COLO668 (cell line): ENCODE measurements at regions not wholly inside any gene's neighbourhood (a gene's known extent, or its start where the extent isn't known, plus 50 kb on each side); places are given as distances from the start of the nearest gene placed in this dataset.

Source experiments
- DNase-seq: peaks from one replicate; lab custom pipeline; 2025; ENCODE audit not compliant: unreplicated experiment; lab: John Stamatoyannopoulos, UW

DNA sequence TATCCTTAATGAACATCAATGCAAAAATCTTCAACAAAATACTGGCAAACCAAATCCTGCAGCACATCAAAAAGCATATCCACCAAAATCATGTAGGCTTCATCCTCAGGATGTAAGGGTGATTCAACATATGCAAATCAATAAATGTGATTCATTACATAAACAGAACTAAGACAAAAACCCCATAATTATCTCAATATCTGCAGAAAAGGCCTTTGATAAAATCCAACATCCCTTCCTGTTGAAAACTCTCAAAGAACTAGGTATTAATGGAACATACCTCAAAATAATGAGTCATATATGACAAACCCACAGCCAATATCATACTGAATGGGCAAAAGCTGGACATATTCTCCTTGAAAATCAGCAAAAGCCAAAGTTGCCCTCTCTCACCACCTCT lies 54.6 kb upstream of the DEPDC1 start:
- no peak for DNase-seq

DNA sequence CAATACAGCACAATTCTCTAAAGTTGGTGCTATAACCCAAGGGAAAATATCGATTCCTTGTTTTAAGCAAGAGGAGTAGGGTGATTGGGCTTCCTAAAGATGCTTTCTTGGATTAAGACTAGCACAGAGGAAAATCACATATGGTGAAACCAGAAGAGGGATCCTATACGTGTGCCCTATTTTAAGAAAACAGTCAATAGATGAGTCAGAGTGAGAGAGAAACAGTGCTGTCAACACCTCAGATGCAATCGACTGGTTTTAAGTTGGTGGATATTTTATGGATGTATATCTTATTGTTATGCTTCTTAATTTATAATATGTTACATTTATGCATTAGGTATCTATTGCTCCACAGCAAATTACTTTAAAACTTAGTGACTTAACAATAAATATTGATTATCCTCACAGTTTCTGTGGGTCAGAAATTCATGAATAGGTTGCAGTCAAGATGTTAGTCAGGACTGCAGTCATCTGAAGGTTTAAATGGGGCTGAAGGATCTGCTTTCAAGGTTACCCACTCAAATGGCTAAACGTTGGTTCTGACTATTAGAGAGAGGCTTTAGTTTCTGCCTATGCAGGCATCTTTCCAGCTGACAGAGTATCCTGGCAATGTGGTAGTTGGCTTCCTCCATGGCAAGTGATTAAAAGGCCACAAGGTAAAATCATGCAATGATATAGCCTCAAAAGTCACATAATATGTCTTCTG lies 61.6 kb upstream of the DEPDC1 start:
- DNase-seq, result no peak

DNA sequence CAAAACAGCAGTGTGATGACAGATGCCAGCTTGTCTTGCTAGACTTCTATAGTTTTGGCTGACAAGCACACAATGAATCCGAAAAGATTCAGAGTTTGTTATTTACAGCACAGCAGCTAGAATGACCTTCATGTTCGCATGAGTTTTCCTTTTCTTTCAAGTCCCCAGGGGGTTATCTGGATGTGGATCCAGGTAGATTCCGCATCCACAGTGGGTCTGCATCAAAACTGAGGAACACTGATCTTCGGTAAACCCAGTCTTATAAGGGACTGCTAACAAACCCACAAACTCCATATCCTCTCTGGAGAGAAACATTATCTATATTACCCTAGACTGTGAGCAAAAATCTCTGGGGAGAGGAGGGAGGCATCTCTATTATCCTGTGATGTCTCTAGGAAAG lies 69.0 kb upstream of the DEPDC1 start:
- DNase-seq, result no peak

DNA sequence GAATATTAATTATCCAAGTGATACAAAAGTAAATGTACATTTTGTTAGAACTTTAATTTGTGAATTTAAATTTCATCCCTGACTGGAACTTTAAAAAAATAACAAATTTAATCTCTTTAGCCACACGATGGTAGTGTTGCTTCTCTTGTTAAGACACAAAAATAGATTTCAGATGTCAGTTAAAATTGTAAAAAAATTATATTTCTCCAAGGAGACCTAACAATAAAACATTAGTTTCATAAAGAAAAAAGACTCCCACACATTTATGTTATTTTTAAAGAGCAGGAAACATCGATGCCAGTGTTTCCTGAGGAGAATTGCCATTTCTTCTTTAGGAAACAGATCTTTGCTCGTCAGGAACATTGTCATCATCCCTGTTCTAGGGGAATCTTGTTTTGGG lies 74.0 kb upstream of the DEPDC1 start:
- no peak for DNase-seq

DNA sequence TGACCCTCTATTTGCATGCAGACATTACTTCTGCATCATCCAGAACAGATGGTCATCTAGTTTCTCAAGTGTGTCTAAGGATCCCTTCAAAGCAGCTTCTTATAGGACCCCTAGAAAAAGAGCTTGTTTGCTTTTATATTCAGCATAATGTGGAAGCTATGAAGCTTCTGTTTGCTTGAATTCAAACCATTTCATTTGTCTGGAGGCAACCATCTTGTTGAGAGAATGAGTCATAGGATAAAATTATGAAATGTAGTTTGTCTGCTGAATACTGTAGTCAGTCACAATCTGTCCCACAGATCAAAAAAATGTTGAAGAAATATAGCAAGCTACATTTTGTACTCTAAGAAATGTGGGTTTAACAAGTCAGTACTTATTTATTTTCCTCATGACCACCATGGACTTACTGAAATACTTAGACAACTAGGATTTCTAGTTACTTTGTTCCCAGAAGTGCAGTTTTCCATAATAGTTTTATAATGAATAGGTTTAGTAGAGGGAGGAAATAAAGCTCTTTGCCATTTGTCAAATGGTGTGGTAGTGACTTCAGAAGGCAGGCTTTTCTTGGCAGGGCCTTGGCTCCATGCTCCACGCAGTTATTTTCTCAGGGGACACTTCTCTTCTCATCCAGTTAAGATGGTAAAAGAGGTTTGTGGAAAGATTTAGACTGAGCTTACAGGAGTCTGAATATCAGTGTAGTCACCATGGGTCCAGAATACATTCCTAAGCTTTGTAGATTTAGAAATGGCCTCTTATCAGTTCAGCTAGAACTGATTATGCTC lies 74.8 kb upstream of the DEPDC1 start:
- no peak for DNase-seq

DNA sequence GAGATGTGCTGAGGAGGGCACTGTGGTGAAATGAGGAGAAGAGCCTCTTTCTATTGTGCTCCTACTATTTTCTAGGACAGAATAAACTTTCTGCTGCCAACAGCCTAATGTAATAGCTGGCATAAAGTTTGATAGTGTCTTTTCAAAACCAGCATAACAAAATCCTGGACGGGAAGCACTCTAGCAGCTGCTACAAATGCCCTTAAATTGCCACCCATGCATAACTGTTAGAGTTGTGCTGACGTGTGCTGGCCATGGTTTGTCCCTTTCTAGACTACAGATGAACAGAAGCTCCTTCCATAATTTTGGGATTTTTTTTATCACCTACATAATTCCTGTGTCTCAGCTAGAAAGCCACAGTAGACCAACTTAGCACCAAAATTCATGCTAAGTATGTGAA lies 88.5 kb upstream of the DEPDC1 start:
- DNase-seq, result peak; percentile 37

DNA sequence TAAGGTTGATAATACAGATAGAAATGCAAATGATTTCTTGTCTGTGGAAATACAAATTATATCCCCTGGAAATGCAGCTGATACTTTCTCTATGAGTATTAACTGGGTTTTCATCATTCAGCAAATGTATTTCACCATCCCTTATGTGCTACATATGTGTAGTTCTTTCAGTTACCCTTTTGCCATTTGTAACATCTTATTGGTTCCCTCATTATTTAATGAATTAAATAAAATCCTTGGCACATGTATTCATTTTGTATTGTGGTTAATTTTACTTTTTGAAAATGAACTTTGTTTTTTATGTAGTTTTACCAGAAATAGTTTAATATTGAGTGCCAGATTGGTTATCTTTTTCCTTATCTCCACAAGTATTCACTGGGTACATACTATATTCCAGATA lies 89.9 kb upstream of the DEPDC1 start:
- DNase-seq, result no peak

DNA sequence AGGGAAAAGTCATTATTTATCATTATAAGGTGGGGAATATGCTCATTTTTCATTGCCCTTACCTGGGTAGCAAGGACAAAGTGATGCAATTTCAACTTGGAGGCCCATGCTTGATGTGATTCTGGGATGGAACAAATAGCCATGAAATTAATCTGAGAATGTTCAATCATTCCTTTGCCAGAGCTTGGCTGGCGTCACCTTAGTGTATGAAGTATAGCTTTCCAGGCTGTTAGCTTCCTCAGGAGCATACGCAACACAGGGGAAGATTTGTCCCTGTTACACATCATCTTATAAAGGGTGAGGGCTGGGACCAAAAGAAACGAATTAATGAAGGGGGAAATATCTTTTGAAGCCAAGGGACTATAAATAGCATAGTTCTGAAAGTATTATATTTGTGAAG lies 91.4 kb upstream of the DEPDC1 start:
- no peak for DNase-seq

DNA sequence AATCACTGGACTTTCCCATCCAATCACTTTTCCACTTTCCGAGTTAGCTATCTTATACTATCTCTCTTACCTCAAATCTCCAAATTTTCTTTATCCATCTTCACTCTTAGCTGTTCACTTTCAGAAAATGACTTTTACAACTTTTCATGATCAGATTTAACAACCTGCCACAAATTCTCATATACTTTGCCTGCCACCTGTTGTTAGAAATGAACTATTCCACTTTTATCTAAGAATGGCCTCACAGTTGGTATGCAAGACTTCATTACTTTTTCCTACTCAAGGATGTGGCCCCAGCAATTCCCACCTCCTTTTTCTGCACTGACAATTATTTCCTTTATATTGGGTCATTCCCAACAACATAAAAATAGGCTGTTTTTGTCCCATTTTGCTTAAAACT lies 93.6 kb upstream of the DEPDC1 start:
- DNase-seq, result no peak

DNA sequence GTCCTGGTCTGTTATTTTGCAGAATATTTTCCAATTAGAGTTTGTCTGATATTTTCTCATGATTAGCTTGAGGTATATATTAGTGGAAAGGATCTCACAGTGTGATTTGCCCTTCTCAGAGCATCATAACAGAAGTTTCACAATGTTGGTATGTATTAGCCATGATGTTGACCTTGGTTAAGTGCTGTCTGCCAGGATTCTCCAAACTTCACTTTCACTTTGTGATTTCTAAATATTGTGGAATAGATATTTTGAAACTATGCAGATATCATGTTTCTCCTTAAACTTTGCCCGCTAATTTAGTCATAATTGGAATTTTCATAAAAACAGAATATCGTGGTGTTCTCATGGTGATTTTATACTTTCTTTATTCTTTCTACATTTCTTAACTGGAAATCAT lies 98.0 kb upstream of the DEPDC1 start:
- DNase-seq, result no peak

DNA sequence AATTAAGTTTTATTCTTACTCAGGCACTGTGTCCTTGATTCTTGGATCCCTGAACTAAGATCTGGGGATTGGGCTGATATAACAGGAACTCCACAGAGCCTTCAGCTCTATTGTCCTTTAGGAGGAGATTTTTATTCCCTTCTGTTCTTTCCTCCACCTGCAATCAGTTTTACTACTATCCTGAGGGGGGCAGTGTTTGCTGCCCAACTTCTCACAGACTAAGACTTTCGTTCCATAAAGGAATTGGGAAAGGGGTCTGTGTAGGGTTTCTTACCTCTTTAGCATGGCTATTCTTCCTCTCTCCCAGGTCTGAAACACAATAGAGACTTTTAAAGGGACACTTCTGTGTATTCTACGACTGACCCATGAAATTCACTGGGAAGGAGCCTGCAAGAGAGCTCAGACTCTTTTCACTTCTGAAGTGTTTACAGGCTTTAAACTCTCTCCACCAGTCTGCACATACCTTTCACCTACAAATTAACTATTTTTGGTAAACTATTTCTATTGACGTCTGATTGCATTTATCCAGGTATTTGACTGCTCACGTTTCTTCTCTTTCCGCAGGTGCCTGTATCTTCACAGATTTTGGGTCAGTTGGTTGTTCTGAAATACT lies 103.3 kb upstream of the DEPDC1 start:
- DNase-seq, result peak; percentile 29

DNA sequence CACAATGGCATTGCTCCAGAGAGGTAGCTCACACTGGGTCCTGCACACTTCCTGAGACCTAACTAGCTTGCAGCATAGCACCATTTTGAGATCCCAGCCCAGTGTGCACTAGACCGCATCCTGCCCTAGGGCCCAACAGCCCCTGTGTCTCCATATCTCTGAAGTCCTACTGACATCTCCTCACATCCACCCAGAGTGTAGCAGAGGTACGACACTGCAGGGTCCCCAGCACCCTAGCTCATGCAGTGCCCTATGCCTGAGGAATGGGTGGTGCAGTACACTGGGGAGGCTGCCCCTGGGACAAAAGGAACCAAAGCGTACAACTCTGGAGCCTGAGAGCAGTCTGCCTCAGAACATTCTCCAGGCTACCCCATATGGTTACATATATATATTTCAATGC lies 111.4 kb upstream of the DEPDC1 start:
- no peak for DNase-seq

DNA sequence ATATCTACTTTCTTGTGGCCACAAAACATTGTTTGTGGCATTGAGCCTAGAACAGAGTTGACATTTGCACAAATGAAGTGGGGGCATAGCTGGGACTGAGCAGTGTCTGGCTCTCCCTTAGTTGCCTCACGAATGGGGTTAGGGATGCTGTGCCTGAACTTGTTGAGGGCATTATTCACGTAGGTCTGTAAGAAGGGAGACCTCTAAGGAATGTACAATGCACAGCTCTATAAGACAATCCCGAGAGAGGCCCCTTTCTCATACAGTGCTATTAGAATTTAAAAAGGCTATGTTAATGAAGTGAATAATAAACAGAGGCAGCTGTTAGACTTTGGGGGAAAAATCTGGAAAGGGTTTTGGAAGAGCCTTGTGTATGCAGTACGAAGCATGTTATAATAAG lies 118.4 kb upstream of the DEPDC1 start:
- DNase-seq, result no peak

DNA sequence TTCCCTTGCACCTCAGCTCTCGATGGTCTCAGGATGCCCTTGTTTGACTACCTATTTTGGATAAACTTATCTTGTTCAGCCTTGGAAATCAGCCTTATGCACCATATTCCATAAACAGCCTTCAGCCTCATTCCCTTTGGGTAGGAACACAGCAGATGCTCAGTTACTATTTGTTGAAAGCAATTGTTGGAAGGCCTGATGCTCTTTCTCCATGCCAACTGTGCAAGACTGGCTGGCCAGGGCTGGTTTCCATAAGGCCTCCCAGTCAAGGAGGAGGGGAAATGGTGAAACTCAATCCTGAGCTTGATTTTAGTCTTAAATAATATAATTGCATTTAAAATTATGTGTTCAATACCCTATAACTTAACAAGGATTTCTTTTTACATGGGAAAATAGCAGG lies 121.1 kb upstream of the DEPDC1 start:
- no peak for DNase-seq

DNA sequence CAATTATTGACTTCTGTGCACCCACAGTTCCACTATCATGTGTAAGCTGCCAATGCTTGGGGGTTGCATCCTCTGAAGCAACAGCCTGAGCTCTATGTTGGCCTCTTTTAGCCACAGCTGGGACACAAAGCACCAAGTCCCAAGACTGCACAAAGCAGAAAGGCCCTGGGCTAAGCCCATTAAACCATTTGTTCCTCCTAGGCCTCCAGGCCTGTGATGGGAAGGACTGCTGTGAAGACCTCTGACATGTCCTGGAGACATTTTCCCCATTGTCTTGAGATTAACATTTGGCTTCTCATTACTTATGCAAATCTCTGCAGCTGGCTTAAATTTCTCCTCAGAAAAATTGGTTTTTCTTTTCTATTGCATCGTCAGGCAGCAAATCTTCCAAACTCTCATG lies 123.7 kb upstream of the DEPDC1 start:
- no peak for DNase-seq

DNA sequence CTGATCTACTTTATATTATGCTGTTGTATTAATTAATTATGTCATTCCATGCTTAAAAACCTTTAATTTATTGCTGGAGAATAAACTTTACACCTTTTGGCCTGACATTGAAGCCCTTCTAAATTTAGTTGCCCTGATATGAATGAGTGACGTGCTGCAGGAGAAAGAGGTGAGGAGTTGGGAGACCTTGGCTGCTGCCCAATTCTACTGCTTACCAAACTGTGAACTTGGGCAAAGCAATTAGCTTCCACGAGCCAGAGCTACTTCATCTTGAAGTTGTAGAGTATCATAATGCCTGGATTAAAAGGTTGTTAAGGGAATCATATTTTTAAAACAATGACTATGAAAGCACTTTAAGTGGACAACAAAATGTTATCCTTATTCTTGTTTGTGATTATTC lies 126.8 kb upstream of the DEPDC1 start:
- DNase-seq, result no peak

DNA sequence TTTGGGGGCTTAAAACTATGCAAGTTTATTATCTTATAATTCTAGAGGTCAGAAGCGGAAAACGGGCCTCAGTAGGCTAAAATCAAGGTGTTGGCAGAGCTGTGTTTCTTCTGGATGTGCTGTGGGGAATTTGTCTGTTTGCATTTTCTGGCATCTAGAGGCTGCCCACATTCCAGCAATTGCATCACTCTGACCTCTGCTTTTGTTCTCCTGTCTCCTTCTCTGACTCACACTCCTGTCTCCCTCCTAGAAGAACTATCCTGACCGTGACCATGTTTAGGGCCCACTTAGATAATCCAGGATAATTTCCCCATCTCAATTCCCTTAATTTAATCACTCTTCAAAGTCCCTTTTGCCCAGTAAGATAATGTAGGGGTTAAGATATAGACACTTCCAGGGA lies 127.4 kb upstream of the DEPDC1 start:
- DNase-seq, result no peak

DNA sequence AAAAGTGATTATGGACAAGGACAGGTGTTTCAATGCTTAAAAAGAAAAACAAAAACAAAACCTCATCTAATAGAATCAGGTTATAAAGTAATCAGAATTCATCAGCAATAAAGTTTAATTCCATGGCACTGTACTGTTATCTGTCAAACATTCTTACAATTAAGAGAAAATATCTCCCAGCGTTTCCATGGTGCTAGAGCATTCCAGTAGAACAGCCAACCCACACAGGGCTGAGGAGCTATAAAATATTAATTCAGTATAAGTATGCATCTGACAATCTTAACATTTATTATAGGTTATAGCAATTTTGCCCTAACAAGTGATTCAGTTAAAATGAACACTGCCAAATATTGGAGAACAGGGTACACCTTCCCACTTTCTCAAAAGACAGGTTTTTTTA lies 128.7 kb upstream of the DEPDC1 start:
- DNase-seq, result no peak

DNA sequence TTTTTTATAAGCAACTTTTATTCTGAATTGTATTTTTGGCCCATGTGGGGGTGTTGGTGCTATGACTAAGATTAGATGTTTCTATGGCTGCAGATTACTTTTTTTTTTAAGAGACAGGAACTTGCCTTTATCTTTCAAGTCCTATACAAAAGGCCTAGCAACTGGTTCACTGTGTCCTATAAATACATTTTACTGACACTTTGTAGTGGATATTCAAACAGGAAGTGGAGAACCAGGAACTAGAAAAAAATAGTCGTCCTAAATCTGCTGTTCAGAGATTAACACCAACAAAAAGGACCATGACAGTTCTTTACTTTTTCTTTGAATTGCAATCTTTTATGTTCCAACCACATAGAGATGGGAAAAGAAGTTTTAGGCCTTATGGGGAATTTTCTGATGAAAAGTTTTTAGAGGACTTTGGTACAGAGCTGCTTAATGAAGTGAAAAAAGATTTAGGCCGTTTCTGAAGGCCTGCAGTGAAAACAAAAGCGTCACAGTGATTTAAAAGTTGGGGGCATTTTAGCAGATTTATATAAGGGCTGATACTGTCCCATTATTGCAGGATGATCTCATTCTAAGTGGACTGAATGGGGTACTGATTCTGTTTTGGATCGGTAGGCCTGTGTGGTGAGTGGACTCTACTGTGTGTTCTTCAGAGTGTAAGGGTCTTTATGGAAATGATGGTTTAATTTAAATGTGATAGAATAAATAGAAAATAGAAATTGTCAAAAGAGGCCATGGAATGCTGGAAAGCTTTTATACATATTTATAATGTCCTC lies 136.4 kb upstream of the DEPDC1 start:
- DNase-seq, result no peak

DNA sequence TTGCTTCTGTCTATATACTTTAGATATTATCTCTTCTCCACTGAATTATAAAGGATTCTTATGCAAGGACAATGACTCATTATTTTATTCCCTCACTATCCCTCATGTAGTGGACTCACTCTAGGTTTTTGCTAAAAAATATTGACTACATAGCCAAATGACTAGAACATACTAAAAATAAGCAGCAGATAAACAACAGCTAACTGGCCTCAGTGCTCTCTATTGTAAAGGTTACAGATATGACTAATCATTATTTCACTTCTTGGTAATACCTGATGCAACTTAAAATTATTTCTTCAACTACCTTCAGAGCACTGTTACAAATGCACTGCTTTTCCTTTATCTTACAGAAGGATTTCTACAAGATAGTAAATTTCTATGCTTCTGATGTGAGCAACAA lies 147.6 kb upstream of the DEPDC1 start:
- no peak for DNase-seq

DNA sequence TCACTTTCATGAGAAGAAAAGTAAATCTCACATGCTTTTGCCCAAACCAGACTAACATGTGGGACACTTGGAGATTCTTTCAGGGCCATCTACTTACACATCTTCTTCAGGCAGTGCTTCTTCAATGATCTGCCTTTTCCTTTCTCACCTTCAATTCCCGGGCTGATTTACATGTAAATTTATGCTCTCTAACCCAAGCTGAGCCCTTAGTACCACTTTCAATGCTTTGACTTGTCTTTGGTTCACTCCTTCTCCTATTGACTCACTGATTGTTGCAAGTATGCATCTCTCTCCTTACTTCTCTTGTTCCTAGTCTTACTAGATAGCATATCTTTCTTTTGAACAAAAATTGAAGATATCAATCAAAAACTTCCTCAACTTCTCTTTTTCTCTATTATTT lies 154.2 kb upstream of the DEPDC1 start:
- DNase-seq, result no peak

DNA sequence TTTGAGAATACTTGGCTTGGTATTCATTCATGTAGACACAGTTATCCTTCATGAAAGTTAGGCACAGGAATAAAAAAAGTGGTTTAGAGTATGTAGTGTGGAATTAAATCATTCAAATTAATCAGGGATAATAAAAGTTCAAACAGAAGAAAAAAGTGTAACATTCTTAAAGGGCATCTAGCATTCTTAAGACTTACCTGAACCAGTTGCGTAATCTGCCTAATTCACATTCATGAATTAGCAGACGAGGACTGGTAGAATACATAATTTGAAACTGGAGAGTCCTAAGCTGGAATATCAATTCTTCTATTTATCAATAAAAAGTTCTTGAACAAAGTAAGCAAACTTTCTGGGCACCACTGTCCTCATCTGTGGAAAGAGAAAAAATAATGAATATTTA lies 157.0 kb upstream of the DEPDC1 start:
- DNase-seq, result no peak
